ENCODE measurements at regions not wholly inside any gene's neighbourhood (a gene's known extent, or its start where the extent isn't known, plus 50 kb on each side); places are given as distances from the start of the nearest gene placed in this dataset.
"Not testable (repeated sequence)": the region's sequence is repeated elsewhere in the genome, so short reads cannot be mapped to it uniquely, and the experiment has no call there.

GRCh38 chr13:82058364-82058763 is 1717.4 kb upstream of the SPRY2 start:
- H3K4me3 ChIP-seq (ENCODE audit: severe bottlenecking): no peak overlapping the region
- ATAC-seq (ENCODE audit: low read depth): no peak
- no peaks in the 10 kb centered on the region for H3K27me3 ChIP-seq (ENCODE audit: insufficient read depth, poor library complexity, severe bottlenecking)
- no peaks in the 10 kb centered on the region for H3K36me3 ChIP-seq (ENCODE audit: low read depth)
- H3K9me3 ChIP-seq (ENCODE audit: severe bottlenecking): no peaks in the 10 kb centered on the region
- no peak overlapping the region for H3K27ac ChIP-seq (ENCODE audit: poor library complexity, severe bottlenecking)
- no peaks in the 10 kb centered on the region for H3K4me1 ChIP-seq (ENCODE audit: insufficient read depth, poor library complexity, severe bottlenecking)
- TF ChIP-seq CTCF (IDR thresholded peaks at IDR 0.05; ENCODE audit: poor library complexity, severe bottlenecking): no peak
- DNase-seq (ENCODE audit: low spot score): no peak

- not testable (repeated sequence) for H3K4me1 ChIP-seq (ENCODE audit: insufficient read depth, poor library complexity, severe bottlenecking); H3K27me3 ChIP-seq (ENCODE audit: insufficient read depth, poor library complexity, severe bottlenecking); H3K9me3 ChIP-seq (ENCODE audit: severe bottlenecking); H3K36me3 ChIP-seq (ENCODE audit: low read depth); H3K27ac ChIP-seq (ENCODE audit: poor library complexity, severe bottlenecking); H3K4me3 ChIP-seq (ENCODE audit: severe bottlenecking); DNase-seq (ENCODE audit: low spot score); ATAC-seq (ENCODE audit: low read depth)
Observed at GRCh38 chr13:82045316-82045715, 1704.4 kb upstream of the SPRY2 start.

GRCh38 chr13:82036602-82037001 is 1695.7 kb upstream of the SPRY2 start:
- no peak overlapping the region for H3K4me3 ChIP-seq (ENCODE audit: severe bottlenecking)

GRCh38 chr13:82011355-82011754 is 1670.4 kb upstream of the SPRY2 start:
- Histone ChIP-seq H3K9me3 (ENCODE audit: severe bottlenecking) (no peaks in the 10 kb centered on the region), H3K4me3 (ENCODE audit: severe bottlenecking) (no peak overlapping the region), H3K27me3 (ENCODE audit: insufficient read depth, poor library complexity, severe bottlenecking) (no peaks in the 10 kb centered on the region), H3K4me1 (ENCODE audit: insufficient read depth, poor library complexity, severe bottlenecking) (no peaks in the 10 kb centered on the region), H3K27ac (ENCODE audit: poor library complexity, severe bottlenecking) (no peak overlapping the region), H3K36me3 (ENCODE audit: low read depth) (no peaks in the 10 kb centered on the region)
- no peak for TF ChIP-seq CTCF (IDR thresholded peaks at IDR 0.05; ENCODE audit: poor library complexity, severe bottlenecking)
- ATAC-seq (ENCODE audit: low read depth): no peak
- no peak for DNase-seq (ENCODE audit: low spot score)

More at GRCh38 chr13:82036602-82037001, 1695.7 kb upstream of the SPRY2 start:
- ATAC-seq (ENCODE audit: low read depth): no peak
- DNase-seq (ENCODE audit: low spot score): no peak
- no peak for TF ChIP-seq CTCF (IDR thresholded peaks at IDR 0.05; ENCODE audit: poor library complexity, severe bottlenecking)
- no peaks in the 10 kb centered on the region for H3K9me3 ChIP-seq (ENCODE audit: severe bottlenecking)
- no peaks in the 10 kb centered on the region for H3K36me3 ChIP-seq (ENCODE audit: low read depth)
- no peak overlapping the region for H3K27ac ChIP-seq (ENCODE audit: poor library complexity, severe bottlenecking)
- no peaks in the 10 kb centered on the region for H3K4me1 ChIP-seq (ENCODE audit: insufficient read depth, poor library complexity, severe bottlenecking)
- no peaks in the 10 kb centered on the region for H3K27me3 ChIP-seq (ENCODE audit: insufficient read depth, poor library complexity, severe bottlenecking)

- Histone ChIP-seq H3K9me3 (ENCODE audit: severe bottlenecking) (no peaks in the 10 kb centered on the region), H3K36me3 (ENCODE audit: low read depth) (no peaks in the 10 kb centered on the region), H3K27me3 (ENCODE audit: insufficient read depth, poor library complexity, severe bottlenecking) (no peaks in the 10 kb centered on the region), H3K4me3 (ENCODE audit: severe bottlenecking) (no peak overlapping the region), H3K4me1 (ENCODE audit: insufficient read depth, poor library complexity, severe bottlenecking) (no peaks in the 10 kb centered on the region), H3K27ac (ENCODE audit: poor library complexity, severe bottlenecking) (no peak overlapping the region)
- TF ChIP-seq CTCF (IDR thresholded peaks at IDR 0.05; ENCODE audit: poor library complexity, severe bottlenecking): no peak
- ATAC-seq (ENCODE audit: low read depth) (no peak), DNase-seq (ENCODE audit: low spot score) (no peak)
Observed at GRCh38 chr13:82010780-82011179, 1669.9 kb upstream of the SPRY2 start.
